ENCODE measurements at regions not wholly inside any gene's neighbourhood (a gene's known extent, or its start where the extent isn't known, plus 50 kb on each side); places are given as distances from the start of the nearest gene placed in this dataset.

DNA sequence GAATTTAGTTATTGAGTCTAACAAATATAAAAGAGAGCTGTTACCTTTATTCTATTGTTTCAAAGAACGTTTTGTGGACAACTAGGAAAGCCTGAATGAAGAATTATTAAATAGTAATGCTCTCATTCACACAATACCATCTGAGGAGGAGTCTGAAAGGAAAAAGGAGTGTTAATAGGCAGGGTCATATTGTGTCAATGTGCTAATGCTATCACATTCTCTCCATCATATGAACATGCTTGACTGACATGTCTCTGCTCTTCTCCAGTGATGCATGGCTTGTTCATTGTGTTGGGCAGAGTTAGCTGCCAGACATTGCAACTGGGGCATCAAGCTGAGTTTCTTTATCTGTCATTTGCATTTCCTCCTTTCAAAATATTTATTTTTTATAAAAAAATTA, 1578.0 kb downstream of the MAT2B start:
- DNase-seq = no peak
- no peaks in the 10 kb centered on the region for H3K36me3 ChIP-seq
- TF ChIP-seq POLR2A (IDR thresholded peaks at IDR 0.05) = no peak
- TF ChIP-seq, protein P1, sequence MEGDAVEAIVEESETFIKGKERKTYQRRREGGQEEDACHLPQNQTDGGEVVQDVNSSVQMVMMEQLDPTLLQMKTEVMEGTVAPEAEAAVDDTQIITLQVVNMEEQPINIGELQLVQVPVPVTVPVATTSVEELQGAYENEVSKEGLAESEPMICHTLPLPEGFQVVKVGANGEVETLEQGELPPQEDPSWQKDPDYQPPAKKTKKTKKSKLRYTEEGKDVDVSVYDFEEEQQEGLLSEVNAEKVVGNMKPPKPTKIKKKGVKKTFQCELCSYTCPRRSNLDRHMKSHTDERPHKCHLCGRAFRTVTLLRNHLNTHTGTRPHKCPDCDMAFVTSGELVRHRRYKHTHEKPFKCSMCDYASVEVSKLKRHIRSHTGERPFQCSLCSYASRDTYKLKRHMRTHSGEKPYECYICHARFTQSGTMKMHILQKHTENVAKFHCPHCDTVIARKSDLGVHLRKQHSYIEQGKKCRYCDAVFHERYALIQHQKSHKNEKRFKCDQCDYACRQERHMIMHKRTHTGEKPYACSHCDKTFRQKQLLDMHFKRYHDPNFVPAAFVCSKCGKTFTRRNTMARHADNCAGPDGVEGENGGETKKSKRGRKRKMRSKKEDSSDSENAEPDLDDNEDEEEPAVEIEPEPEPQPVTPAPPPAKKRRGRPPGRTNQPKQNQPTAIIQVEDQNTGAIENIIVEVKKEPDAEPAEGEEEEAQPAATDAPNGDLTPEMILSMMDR (IDR thresholded peaks at IDR 0.05) = no peak
- no peaks in the 10 kb centered on the region for H3K9me3 ChIP-seq
- no peaks in the 10 kb centered on the region for H3K27me3 ChIP-seq
- intact Hi-C loops (cut with DNase I) = no loop called here
- H3K27ac ChIP-seq = no peak overlapping the region
- no peak overlapping the region for H3K4me3 ChIP-seq
- WGBS (ENCODE audit: insufficient coverage, low coverage, low lambda C conversion rate, missing lambda C conversion rate) = 25% methylated on average over 1 of the region's 1 CpG
- no peaks in the 10 kb centered on the region for H3K4me1 ChIP-seq
- no peak for ATAC-seq

- intact Hi-C loops (cut with DNase I) = no loop called here
- Histone ChIP-seq H3K27me3 (no peaks in the 10 kb centered on the region), H3K9me3 (no peaks in the 10 kb centered on the region), H3K4me1 (no peaks in the 10 kb centered on the region), H3K4me3 (no peak overlapping the region), H3K36me3 (no peaks in the 10 kb centered on the region), H3K27ac (no peak overlapping the region)
- 24% methylated on average over 2 of the region's 2 CpGs for WGBS (ENCODE audit: insufficient coverage, low coverage, low lambda C conversion rate, missing lambda C conversion rate)
- DNase-seq (no peak), ATAC-seq (no peak)
- TF ChIP-seq POLR2A (IDR thresholded peaks at IDR 0.05) = no peak
- TF ChIP-seq, protein P1 (IDR thresholded peaks at IDR 0.05) = no peak
Observed at GRCh38 chr5:165086465-165086864, 1581.0 kb downstream of the MAT2B start.

GRCh38 chr5:165094782-165095181, 1589.4 kb downstream of the MAT2B start:
- H3K4me1 ChIP-seq = no peaks in the 10 kb centered on the region
- ATAC-seq (no peak), DNase-seq (no peak)
- H3K36me3 ChIP-seq = no peaks in the 10 kb centered on the region
- H3K27me3 ChIP-seq = no peaks in the 10 kb centered on the region
- no peak overlapping the region for H3K27ac ChIP-seq
- no peak overlapping the region for H3K4me3 ChIP-seq
- WGBS (ENCODE audit: insufficient coverage, low coverage, low lambda C conversion rate, missing lambda C conversion rate) = 100% methylated on average over 1 of the region's 1 CpG
- H3K9me3 ChIP-seq = no peaks in the 10 kb centered on the region
- TF ChIP-seq, protein P1 (IDR thresholded peaks at IDR 0.05) = no peak
- no peak for TF ChIP-seq POLR2A (IDR thresholded peaks at IDR 0.05)
- intact Hi-C loops (cut with DNase I) = no loop called here

DNA sequence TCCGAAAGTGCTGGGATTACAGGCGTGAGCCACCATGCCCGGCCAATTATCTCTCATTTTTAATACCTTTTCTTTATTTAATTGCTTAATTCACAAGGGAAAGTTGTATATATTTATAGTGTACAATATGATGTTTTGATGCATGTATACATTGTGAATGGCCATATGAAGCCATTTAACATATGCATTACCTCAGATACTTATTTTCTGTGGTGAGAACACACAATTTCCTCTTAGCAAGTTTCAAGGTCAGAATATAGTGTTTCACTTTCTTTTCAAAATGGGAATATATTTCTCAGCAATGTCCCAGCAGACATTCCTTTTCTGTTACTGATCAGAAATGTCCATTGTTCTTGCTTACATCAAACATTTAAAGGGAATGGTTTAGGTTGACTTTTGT, 1596.3 kb downstream of the MAT2B start:
- H3K9me3 ChIP-seq = no peaks in the 10 kb centered on the region
- intact Hi-C loops (cut with DNase I) = no loop called here
- TF ChIP-seq POLR2A (IDR thresholded peaks at IDR 0.05) = no peak
- TF ChIP-seq, protein P1 (IDR thresholded peaks at IDR 0.05) = no peak
- H3K4me1 ChIP-seq = no peaks in the 10 kb centered on the region
- H3K36me3 ChIP-seq = no peaks in the 10 kb centered on the region
- H3K4me3 ChIP-seq = no peak overlapping the region
- no peak for ATAC-seq
- H3K27me3 ChIP-seq = no peaks in the 10 kb centered on the region
- H3K27ac ChIP-seq = no peak overlapping the region
- WGBS (ENCODE audit: insufficient coverage, low coverage, low lambda C conversion rate, missing lambda C conversion rate) = 91% methylated on average over 3 of the region's 3 CpGs
- DNase-seq = no peak

DNA sequence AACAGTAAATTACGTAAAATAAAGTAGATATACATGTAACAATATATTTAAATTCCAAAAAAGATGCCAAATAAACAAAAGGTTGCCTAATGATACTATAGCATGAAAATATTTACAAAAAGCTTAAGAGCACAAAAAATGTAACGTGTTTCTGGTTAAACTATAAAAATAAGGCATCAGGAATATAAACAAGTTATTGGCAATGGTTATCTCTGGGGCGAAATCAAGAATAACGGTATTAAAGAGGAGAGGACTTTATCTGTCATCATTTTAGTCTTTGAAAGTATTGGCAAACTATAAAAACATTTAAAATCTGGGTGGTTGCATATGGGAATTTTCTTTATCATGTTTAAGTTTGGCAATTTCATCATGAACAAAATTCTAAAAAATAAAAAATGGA, 1599.2 kb downstream of the MAT2B start:
- intact Hi-C loops (cut with DNase I) = no loop called here
- Histone ChIP-seq H3K36me3 (no peaks in the 10 kb centered on the region), H3K27ac (no peak overlapping the region), H3K9me3 (no peaks in the 10 kb centered on the region), H3K4me3 (no peak overlapping the region), H3K27me3 (no peaks in the 10 kb centered on the region), H3K4me1 (no peaks in the 10 kb centered on the region)
- DNase-seq = no peak
- no peak for ATAC-seq
- 24% methylated on average over 4 of the region's 4 CpGs for WGBS (ENCODE audit: insufficient coverage, low coverage, low lambda C conversion rate, missing lambda C conversion rate)
- TF ChIP-seq, protein P1 (IDR thresholded peaks at IDR 0.05) = no peak
- TF ChIP-seq POLR2A (IDR thresholded peaks at IDR 0.05) = no peak
